ENCODE measurements at regions not wholly inside any gene's neighbourhood (a gene's known extent, or its start where the extent isn't known, plus 50 kb on each side); places are given as distances from the start of the nearest gene placed in this dataset.

GRCh38 chr6:3981917-3982316 lies 97.0 kb downstream of the FAM217A start:
- TF ChIP-seq CTCF (IDR thresholded peaks at IDR 0.05 in 8 of 11, conservative IDR thresholded peaks at IDR 0.05 in 3 of 11) (no peak), POLR2AphosphoS5 (IDR thresholded peaks at IDR 0.05) (no peak), POLR2A (IDR thresholded peaks at IDR 0.05) (no peak)
- intact Hi-C loops (cut with DNase I; ENCODE audit: low total_unique reads): no loop called here
- Histone ChIP-seq H3K9me3 (peaks cover 0 to 5% (median 0%) of the 10 kb centered on the region in 8 donors), H3K4me3 (no peak overlapping the region), H3K36me3 (peaks cover 0 to 10% (median 0%) of the 10 kb centered on the region in 6 donors), H3K27ac (no peak overlapping the region), H3K4me1 (peaks cover 3 to 11% (median 5%) of the 10 kb centered on the region in 6 donors), H3K27me3 (replicated peaks in 1 of 7) (no peaks in the 10 kb centered on the region)
- DNase-seq: no peak

- H3K4me1 ChIP-seq: peaks cover 0 to 4% (median 0%) of the 10 kb centered on the region in 6 donors
- H3K9me3 ChIP-seq: peaks cover 0 to 5% (median 0%) of the 10 kb centered on the region in 8 donors
- no peak overlapping the region for H3K27ac ChIP-seq
- H3K36me3 ChIP-seq: peaks cover 0 to 10% (median 0%) of the 10 kb centered on the region in 6 donors
- TF ChIP-seq POLR2A (IDR thresholded peaks at IDR 0.05): no peak
- no peak for TF ChIP-seq CTCF (IDR thresholded peaks at IDR 0.05 in 8 of 11, conservative IDR thresholded peaks at IDR 0.05 in 3 of 11)
- TF ChIP-seq POLR2AphosphoS5 (IDR thresholded peaks at IDR 0.05): no peak
- DNase-seq: no peak
- H3K4me3 ChIP-seq: no peak overlapping the region
- no peaks in the 10 kb centered on the region for H3K27me3 ChIP-seq (replicated peaks in 1 of 7)
- WGBS, 5 donors: 92 to 98% (median 96%) methylated on average over 2 of the region's 2 CpGs
- intact Hi-C loops (cut with DNase I; ENCODE audit: low total_unique reads): no loop called here
Observed at GRCh38 chr6:3983778-3984177, 95.2 kb downstream of the FAM217A start.

GRCh38 chr6:3984494-3984893 lies 94.4 kb downstream of the FAM217A start:
- DNase-seq: no peak
- intact Hi-C loops (cut with DNase I; ENCODE audit: low total_unique reads): no loop called here
- Histone ChIP-seq H3K27me3 (replicated peaks in 1 of 7) (no peaks in the 10 kb centered on the region), H3K4me3 (no peak overlapping the region), H3K27ac (no peak overlapping the region), H3K9me3 (peaks cover 0 to 5% (median 0%) of the 10 kb centered on the region in 8 donors), H3K4me1 (peaks cover 0 to 4% (median 0%) of the 10 kb centered on the region in 6 donors), H3K36me3 (peaks cover 0 to 10% (median 0%) of the 10 kb centered on the region in 6 donors)
- no peak for TF ChIP-seq CTCF (IDR thresholded peaks at IDR 0.05 in 8 of 11, conservative IDR thresholded peaks at IDR 0.05 in 3 of 11)
- no peak for TF ChIP-seq POLR2AphosphoS5 (IDR thresholded peaks at IDR 0.05)
- TF ChIP-seq POLR2A (IDR thresholded peaks at IDR 0.05): no peak
- 94 to 97% (median 96%) methylated on average over 5 of the region's 5 CpGs for WGBS, 5 donors

GRCh38 chr6:3986241-3986640 lies 92.7 kb downstream of the FAM217A start:
- 82 to 97% (median 91%) methylated on average over 2 to 3 of the region's 3 CpGs for WGBS, 5 donors
- no peak overlapping the region for H3K27ac ChIP-seq
- H3K4me1 ChIP-seq: peaks cover 4 to 12% (median 9%) of the 10 kb centered on the region in 6 donors
- H3K27me3 ChIP-seq (replicated peaks in 1 of 7): no peaks in the 10 kb centered on the region
- DNase-seq: no peak
- peaks cover 0 to 5% (median 0%) of the 10 kb centered on the region in 8 donors for H3K9me3 ChIP-seq
- intact Hi-C loops (cut with DNase I; ENCODE audit: low total_unique reads): no loop called here
- TF ChIP-seq POLR2AphosphoS5 (IDR thresholded peaks at IDR 0.05): no peak
- TF ChIP-seq POLR2A (IDR thresholded peaks at IDR 0.05): no peak
- no peak for TF ChIP-seq CTCF (IDR thresholded peaks at IDR 0.05 in 8 of 11, conservative IDR thresholded peaks at IDR 0.05 in 3 of 11)
- peaks cover 0 to 10% (median 0%) of the 10 kb centered on the region in 6 donors for H3K36me3 ChIP-seq
- no peak overlapping the region for H3K4me3 ChIP-seq
